HG02588 (cell line): ENCODE measurements at regions not wholly inside any gene's neighbourhood (a gene's known extent, or its start where the extent isn't known, plus 50 kb on each side); places are given as distances from the start of the nearest gene placed in this dataset.

Experiments
- ATAC-seq: cut with Tn5 transposase; IDR thresholded peaks from one replicate; pipeline ENCODE4 v1.9.1; 2021; ENCODE audit warnings: mild to moderate bottlenecking, moderate library complexity; ENCODE audit not compliant: unreplicated experiment

DNA sequence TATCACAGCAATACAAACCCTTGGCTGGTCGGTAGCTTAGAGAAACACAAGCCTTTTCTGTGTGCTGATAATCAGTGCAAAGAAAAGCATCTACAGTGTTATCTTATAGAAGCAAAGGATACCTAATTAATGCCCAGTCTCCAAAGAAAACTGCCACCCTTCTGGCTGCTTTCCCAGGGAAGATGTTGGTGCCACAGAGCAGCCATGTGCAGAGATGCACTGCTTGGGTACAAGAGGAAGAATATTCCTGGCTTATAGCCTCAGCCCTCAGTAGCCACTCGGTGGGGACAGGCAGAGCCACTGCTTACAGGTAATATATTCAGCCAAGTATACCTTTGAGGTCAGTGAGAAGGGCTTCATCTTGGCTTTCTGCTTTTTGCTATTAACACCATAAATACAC lies 185.3 kb downstream of the PCSK1 start:
- no peak for ATAC-seq

DNA sequence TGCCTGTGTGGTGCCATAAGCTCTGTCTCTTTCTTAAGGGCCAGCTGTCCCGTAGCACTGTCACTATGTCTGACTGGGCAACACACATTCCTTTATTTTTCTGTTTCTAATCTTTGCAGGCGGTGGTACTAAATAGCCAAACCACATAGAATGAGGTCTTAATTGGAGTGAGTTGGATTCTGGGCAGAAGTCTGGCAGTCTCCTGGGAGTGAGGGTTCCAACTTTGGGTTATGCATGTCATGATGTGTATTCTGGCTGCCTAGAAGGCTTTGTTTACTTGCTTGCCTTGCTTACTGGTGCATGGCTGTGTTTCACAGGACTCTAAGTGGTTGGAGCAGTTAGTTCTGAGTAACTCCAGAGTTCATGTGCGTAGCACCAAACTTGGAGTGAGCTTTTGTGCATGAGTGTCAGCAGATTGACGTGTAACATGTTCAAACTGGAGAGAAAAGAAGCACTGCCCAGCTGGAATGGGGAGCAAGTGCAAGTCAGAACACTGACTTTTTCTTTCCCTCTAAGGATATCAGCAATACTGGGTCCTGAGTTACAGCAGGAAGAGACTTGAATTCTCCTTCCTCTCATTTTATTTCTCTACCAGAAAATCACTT lies 185.8 kb downstream of the PCSK1 start:
- no peak for ATAC-seq

DNA sequence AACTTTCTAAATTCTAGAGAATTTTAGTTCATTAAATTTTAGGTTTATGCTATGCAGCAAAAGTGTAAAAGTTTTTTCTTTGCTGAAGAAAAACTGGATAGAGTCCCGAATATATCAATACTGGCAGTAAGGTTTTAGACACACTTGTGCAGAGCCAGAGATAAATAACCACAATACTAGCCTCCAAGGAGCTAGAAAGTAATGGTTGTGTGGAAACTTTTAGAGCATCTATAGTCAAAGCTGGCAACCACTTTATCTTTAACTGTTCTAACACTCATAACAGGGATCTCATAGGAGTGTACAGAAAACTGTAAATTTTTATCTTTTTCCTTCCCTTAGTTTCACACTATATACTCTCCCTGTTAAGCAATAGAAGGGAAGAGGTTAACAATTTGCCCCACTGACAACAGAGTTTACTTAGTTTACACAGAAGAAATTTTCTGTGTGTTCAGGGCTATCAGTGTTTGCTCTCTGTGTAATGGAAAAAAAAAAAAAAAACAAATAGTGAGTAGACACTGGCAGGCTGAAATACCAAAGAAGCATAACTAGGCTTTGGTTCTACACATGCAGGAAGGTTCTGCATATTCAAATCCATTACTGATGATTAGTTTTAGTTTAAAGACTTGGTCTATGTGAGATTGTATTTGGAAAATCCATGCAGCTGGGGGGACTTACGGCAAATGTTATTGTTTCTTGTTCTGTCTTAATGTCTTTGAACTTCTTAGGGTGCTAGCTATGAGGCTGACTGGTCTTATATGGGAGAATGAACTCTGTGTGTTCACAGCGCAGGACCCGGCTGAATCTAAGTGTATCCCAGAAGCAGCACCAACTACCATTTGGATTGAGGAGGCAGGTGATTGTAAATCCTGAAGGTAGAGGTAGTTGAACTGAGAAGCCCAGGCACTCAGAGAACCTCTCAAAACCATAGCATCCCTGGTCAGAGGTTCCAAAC lies 187.6 kb downstream of the PCSK1 start:
- no peak for ATAC-seq

DNA sequence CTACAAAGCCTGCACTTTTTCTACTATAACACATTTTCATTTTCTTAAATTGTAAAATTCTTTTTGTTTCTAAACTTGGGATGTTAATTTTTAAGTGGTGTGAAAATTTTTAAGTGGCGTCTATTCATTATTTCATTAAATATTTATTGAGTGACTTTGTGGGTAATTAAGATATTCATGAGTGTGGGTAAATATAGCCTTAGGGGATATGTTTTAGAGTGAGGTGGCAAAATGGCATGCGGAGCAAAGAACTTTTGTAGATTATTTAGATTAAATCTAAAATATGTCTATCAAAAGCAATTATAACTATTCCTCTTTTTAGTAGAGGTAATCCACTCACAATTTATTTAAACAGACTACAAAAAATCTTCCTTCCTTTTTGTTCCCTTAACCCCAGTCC lies 188.4 kb downstream of the PCSK1 start:
- no peak for ATAC-seq

DNA sequence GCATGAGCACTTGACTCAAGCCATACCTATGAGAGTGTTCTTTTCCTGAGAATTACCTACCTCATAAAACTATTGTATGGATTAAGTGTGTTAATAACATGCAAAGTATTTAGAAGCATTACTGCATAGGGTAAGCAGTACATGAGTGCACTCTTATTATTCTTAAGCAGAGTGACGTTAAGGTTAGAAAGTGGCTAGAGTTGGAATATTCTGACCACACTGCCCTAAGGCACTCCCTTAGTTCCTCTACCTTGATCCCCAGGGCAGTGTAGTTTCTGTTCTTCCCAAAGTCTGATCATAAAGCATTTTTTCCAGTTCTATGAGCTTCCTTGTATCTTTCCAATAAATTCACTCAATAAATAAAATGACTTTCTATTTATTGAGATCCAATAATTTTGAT lies 189.2 kb downstream of the PCSK1 start:
- ATAC-seq = no peak

DNA sequence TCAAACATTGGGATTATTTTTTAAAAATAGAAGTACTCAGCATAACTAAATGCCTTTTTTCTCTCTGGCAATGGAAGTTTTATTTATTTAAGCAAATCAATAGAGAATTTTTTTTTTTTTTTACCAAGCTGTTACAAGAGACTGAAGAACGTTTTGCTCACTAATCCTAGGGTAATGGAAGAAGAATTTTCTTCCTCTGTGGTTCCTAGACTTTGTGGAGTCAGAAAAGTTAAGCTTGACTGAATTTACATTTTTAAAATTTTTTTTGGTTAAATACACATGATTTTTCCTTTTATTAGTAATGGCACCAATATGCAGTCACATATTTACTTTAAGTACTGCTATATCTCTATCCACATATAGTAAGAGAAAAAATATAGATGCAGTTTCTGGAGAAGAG lies 189.8 kb downstream of the PCSK1 start:
- no peak for ATAC-seq

DNA sequence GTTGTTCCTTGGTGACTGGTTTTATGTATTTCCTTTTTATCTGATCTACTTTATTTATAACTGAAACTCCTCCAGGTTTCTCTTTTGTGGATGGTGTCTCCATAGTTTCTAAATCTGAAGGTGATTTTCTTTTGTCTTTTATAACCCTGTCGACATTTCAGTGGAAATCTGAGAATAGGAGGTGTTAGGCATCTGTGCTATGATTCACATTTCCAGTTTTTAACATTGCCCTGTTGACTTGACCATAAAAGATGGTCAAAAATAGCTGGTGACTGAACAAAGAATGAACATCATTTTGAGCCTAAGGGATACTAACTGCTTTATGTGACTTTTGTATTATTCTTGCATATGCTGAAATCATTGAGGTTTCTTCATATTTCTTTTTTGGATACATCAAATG lies 190.5 kb downstream of the PCSK1 start:
- no peak for ATAC-seq

DNA sequence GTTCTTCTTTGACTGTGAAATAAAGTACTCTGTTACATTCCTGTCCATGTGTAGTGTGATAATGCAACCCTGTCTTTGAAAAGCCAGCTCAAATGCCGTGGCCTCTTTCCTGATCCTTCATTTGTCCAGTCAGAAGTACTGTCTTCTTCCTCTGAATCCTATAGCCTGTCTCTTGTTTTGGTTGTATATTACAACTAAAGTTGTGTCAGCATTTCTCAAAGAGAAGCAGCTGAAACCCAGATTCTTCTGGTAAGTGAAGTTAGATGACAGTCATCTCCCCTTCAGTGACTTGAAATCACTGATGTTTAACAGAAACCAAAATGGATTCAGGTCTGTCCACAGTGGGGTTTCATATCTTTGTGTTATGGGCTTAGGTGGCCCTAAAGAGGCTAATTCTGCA lies 196.2 kb downstream of the PCSK1 start:
- ATAC-seq = no peak

DNA sequence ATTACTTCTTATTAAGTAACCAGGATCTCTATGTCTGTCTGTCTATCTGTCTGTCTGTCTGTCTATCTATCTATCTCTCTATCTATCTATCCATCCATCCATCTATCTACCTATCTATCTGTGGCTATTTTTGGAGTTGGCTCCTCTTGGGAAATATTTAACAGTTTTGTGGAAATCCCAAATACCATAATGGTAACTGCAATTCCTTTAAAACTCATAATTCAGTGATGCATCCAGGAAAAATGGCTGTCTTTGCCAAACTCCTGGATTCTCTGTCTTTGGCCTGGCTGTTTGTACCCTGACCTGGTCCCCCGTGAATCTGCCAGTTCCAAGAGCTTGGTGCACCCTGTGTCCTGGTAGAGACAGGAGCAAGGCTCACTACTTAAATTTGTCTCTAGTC lies 197.0 kb downstream of the PCSK1 start:
- ATAC-seq = no peak

DNA sequence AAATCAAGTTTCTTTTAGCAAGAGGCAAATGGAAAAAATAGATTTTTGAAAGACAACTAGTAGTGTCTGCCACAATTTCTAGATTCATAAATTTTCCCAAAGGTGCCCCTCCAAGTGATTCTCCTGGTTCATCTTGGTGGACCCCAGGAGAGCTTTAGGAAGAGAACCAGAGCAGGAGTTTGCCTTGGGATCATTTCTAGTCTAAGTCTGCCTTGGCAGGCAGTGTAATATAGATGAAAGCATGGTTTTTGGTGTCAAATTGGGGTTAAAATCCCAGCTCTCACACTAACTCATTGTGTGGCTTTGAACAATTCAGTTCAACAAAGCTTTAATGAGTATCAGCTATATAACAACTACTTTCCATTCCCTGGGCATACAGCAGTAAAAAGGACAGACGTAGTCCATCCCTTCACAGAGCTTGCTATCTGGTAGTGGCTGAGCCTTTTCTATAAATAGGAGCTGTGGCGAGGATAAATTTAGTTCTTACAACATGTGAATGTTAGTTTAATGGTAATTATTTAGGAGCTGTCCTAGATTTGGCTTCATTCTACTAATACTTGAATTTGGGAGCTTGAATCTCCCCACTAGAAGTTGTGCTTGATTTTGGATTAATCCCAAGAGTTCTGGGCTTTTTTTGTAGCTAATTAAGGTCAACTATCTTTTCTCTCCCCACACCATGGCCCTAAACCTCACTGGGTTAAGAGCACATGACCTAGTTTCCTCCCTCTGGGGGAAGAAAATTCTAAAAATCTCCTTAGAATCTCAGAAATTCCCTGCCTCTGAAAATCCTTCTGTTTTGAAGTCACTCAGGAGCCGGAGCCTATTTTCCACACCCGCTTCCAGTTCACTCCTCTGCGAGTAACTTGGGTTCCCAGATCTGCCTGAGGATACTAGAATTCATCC lies 197.8 kb downstream of the PCSK1 start:
- no peak for ATAC-seq

DNA sequence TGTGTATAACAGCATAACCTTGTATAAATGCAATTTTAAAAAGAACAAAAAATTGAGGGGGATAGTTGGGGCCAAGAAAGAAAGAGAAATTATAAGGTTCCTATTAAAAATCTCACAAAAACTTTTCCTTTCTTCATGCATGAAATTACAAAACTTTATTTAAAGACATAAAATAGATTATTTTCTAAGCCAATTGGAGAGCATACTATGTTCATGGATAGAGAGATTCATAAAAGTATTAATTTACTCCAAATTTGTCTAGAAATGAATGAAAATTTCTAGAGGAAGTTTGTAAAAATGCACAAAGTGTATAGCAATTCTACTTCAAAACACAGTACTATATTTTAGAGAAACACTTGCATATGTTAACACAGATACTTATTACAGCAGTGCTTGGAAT lies 200.4 kb downstream of the PCSK1 start:
- no peak for ATAC-seq

DNA sequence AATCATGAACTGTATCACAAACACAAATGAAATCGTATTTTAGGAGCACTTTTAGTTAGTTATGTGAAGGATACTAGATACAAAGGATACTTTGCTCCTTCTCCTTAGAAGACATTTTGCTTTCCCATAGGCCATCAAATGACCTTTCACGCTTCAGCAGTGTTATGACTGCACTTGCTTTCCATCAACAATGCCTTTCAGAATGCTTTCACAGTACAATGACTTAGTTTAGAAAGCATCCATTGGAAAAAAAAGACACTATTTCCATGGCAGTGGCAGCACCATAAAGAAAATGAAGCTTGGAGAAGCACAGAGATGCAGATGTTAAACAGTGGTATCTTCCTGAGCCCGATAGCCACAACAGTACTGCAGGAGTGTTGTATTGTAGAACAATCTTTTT lies 203.9 kb downstream of the PCSK1 start:
- no peak for ATAC-seq

DNA sequence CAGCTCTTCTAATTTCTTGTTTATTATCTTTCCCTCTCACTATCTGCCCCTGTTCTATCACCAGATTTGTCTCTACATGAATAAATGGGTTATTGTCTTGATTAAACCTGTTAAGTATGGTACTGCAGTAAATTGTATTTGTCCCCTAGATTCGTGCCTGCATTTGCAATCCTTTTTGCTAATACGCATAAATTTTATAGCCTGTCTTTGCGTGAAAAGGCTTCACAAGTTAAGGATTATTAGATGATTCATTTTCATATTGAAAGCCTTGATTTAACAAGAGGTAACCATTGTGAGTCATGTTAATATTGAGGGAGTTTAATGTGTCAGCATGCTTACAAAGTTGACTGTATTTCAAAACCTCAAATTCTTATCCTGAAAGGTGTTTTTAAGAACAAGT lies 204.6 kb downstream of the PCSK1 start:
- no peak for ATAC-seq

DNA sequence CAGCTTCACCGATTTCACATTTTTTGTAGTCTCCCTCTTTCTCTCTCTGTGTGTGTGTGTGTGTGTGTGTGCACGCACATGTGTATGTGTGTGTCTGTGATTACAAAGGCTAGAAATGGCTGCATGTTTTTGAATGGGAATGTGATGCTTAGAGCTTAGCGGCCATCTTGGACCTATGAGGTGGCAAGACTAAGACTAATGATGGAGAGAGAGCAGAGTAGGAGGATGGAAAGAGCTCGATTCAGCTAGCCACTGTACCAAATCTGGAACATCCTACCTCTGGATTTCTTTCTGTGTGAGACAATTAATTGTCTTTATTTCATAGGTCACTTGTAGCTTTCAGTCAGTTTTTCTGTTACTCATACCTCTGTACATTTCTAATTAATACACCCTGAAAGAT lies 205.1 kb downstream of the PCSK1 start:
- ATAC-seq = no peak

DNA sequence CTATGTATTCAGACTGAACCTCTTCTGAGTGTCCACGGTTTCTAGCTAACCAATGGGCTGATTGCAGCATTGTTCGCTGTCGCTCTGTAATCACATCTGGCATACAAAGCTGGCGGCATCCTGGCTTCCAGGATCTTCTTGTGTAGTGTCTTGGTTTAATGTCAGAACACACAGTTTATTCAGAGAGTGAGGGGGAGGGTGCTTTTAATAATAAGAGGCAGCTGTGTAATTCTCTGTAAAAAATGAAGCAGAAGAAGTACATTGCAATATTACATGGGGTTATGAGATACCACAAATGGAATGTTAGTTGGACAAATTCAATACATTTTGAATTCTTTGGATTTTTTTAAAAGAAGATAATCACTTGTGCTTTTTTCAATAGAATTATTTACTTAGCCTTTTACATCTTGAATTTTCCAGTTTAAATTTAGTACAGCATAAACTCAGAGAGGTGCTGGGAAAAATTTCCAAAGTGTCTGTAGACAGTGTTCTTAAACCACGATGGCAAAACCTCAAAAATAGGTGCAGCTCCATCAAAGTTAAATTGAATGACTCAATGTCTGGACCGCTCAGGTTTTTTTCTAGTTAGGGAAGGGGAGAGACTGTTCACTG lies 206.0 kb downstream of the PCSK1 start:
- no peak for ATAC-seq

DNA sequence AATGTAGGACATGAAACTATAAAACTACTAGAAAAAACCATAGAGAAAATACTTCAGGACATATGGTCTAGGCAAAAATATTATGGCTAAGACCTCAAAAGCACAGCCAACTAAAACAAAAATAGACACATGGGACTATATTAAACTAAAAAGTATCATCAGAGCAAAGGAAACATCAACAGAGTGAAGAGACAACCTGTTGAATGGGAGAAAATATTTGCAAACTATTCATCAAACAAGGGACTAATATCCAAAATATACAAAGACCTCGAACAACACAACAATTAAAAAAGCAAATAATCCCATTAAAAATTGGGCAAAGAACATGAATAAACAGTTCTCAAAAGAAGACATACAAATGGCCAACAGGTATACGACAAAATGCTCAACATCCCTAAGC lies 210.9 kb downstream of the PCSK1 start:
- ATAC-seq = no peak

DNA sequence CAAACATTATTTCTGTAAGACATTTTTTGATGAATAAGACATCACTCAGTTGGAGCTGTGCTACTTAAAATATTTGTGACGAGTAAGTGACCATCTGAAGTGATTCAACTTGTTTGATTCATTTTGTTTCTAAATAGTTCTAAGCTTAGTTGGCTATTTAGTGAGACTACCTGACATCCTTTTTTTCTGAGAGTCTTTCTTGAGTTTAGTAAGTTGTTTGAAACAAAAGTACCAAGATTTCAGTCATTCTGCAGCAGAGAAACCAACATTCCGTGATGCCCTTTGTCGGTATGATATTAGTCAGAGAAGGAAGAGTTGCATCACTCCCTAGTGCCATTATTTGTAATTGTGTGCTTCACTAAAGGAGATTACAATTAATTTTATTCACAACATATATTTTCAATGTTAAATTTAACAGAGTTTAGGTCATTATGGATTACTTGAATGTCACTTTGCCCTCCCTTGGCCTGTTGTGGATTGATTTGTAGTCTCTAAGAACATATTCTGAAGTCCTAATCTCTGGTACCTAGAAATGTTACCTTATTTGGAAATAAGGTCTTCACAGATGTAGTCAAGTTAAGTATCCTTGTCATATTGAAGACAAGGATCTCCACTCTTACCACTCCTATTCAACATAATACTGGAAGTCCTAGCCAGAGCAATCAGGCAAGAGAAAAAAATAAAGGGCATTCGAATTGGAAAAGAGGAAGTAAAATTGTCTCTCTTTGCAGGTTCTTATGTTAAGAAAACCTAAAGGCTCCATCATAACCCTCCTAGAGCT lies 212.2 kb downstream of the PCSK1 start:
- ATAC-seq = peak; percentile 71

DNA sequence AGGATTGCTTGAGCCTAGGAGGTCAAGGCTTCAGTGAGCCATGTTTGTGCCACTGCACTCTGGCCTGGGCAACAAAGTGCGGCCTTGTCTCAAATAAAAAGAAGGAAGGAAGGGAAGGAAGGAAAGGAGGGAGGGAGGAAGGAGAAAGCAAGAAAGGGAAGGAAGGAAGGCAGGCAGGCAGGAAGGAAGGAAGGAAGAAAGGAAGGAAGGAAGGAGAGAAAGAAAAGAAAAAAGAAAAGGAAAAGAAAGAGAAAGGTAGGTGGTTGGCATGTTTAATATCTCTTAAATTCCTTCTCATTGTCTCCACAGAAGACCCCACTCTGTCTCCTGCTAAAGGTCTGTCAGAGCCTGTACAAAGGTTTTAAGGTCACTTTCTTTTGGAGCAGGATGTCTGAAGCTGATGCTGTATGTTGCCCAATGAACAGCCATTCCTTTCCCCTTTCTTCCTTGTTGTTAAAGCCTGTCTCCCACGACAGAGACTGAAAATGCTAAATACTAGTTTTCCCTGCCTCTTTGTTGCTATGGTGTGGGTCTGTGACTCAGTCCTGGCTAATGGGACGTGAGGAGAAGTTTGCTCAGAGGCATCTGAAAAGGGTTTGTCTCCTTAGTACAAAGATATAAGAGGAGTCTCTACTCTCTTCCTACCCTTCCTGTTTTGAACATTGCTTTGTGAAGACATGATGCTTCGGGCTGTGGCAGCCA lies 213.3 kb downstream of the PCSK1 start:
- no peak for ATAC-seq

DNA sequence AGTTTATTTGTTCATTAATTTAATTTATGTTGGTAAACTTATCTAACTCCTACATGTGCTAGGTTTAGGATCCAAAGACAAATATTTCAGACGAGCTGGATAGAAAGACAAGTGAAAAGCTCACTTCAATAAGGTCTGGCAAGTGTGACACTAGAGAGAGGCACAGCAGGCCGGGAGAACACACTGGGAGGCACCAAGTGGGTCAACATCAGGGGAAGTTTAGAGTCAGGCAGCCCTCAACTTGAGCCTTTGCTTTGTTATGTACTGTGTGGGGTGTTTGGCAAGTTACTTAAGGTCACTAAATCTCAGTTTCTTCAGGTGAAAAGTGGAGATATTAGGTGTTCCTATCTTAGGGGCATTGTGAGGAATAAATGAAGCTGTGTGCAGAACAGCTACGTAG lies 214.4 kb downstream of the PCSK1 start:
- no peak for ATAC-seq
